Activated B cell treated with CpG ODN at 0.5 μM for 24 hours (primary cell): ENCODE measurements at regions not wholly inside any gene's neighbourhood (a gene's known extent, or its start where the extent isn't known, plus 50 kb on each side); places are given as distances from the start of the nearest gene placed in this dataset.

Experiments used
- ATAC-seq: fragments of 200-7000 bp; cut with Tn5 transposase; one replicate; pipeline ENCODE4 v1.10.0; 2021; ENCODE audit warnings: low read depth, mild to moderate bottlenecking, moderate library complexity
- CTCF ChIA-PET: fragments of 350-600 bp; sonication (Branson Sonifier 250); formaldehyde crosslinking; loops from one replicate; lab custom pipeline; 2021; ENCODE audit warnings: antibody characterized with exemption; lab: Charles Lee
- POLR2A ChIA-PET: fragments of 350-600 bp; sonication (Branson Sonifier 250); formaldehyde crosslinking; loops from one replicate; lab custom pipeline; 2021; ENCODE audit warnings: antibody characterized with exemption; lab: Charles Lee
- DNase-seq: peaks from one replicate; pipeline ENCODE4 v3.0.0; 2022
- H3K27ac Mint-ChIP-seq: one replicate; pipeline ENCODE4 v1.8.0; 2020; ENCODE audit warnings: mixed read lengths
- H3K27me3 Mint-ChIP-seq: one replicate; pipeline ENCODE4 v1.8.0; 2021; ENCODE audit warnings: mixed read lengths
- H3K36me3 Mint-ChIP-seq: one replicate; pipeline ENCODE4 v1.8.0; 2021; ENCODE audit warnings: low read depth, mixed read lengths
- H3K4me1 Mint-ChIP-seq: one replicate; pipeline ENCODE4 v1.8.0; 2021; ENCODE audit warnings: mixed read lengths
- H3K4me3 Mint-ChIP-seq: one replicate; pipeline ENCODE4 v1.8.0; 2020; ENCODE audit warnings: mild to moderate bottlenecking, mixed read lengths
- H3K9me3 Mint-ChIP-seq: one replicate; pipeline ENCODE4 v1.8.0; 2020; ENCODE audit warnings: mixed read lengths
- CTCF ChIP-seq: fragments of 200-600 bp; IDR thresholded peaks from one replicate; pipeline ENCODE4 v1.8.0; 2022; ENCODE audit warnings: antibody characterized with exemption, mild to moderate bottlenecking
- intact Hi-C: fragments of 100-400 bp; cut with micrococcal nuclease; formaldehyde crosslinking; loops from one replicate; pipeline ENCODE4 v1.15.1; 2024

GRCh38 chr3:66713921-66714320 is 213.1 kb upstream of the LRIG1 start:
- Mint-ChIP-seq H3K27me3 (peaks cover 7% of the 10 kb centered on the region), H3K36me3 (no peaks in the 10 kb centered on the region), H3K27ac (no peak overlapping the region), H3K9me3 (no peaks in the 10 kb centered on the region), H3K4me1 (no peaks in the 10 kb centered on the region), H3K4me3 (no peak overlapping the region)
- ChIA-PET CTCF (no interaction called here), POLR2A (no interaction called here)
- intact Hi-C loops, result no loop called here
- no peak for TF ChIP-seq CTCF
- ATAC-seq (no peak), DNase-seq (no peak)

GRCh38 chr3:66715806-66716205 is 215.0 kb upstream of the LRIG1 start:
- Mint-ChIP-seq H3K36me3 (no peaks in the 10 kb centered on the region), H3K4me3 (no peak overlapping the region), H3K27me3 (peaks cover 18% of the 10 kb centered on the region), H3K4me1 (no peaks in the 10 kb centered on the region), H3K9me3 (no peaks in the 10 kb centered on the region), H3K27ac (no peak overlapping the region)
- ChIA-PET CTCF (no interaction called here), POLR2A (no interaction called here)
- no peak for DNase-seq
- no peak for TF ChIP-seq CTCF
- no peak for ATAC-seq
- intact Hi-C loops, result no loop called here

GRCh38 chr3:66717806-66718205 is 217.0 kb upstream of the LRIG1 start:
- no peak for TF ChIP-seq CTCF
- Mint-ChIP-seq H3K4me3 (no peak overlapping the region), H3K27ac (no peak overlapping the region), H3K27me3 (peaks cover 21% of the 10 kb centered on the region), H3K4me1 (no peaks in the 10 kb centered on the region), H3K36me3 (no peaks in the 10 kb centered on the region), H3K9me3 (no peaks in the 10 kb centered on the region)
- intact Hi-C loops, result no loop called here
- DNase-seq (no peak), ATAC-seq (no peak)
- CTCF ChIA-PET, result no interaction called here
- POLR2A ChIA-PET, result no interaction called here

GRCh38 chr3:66719796-66720356 is 219.1 kb upstream of the LRIG1 start:
- ChIA-PET CTCF (no interaction called here), POLR2A (no interaction called here)
- H3K27me3 Mint-ChIP-seq, result peaks cover 26% of the 10 kb centered on the region
- intact Hi-C loops, result no loop called here
- no peaks in the 10 kb centered on the region for H3K36me3 Mint-ChIP-seq
- no peak for ATAC-seq
- no peak for DNase-seq
- H3K4me3 Mint-ChIP-seq, result no peak overlapping the region
- H3K4me1 Mint-ChIP-seq, result no peaks in the 10 kb centered on the region
- TF ChIP-seq CTCF, result no peak
- H3K9me3 Mint-ChIP-seq, result no peaks in the 10 kb centered on the region
- no peak overlapping the region for H3K27ac Mint-ChIP-seq

- no peak for DNase-seq
- no peak overlapping the region for H3K4me3 Mint-ChIP-seq
- intact Hi-C loops, result no loop called here
Observed at GRCh38 chr3:66720508-66720907, 219.7 kb upstream of the LRIG1 start.

More at GRCh38 chr3:66720508-66720907, 219.7 kb upstream of the LRIG1 start:
- TF ChIP-seq CTCF, result no peak
- no peak for ATAC-seq
- no peak overlapping the region for H3K27ac Mint-ChIP-seq
- H3K36me3 Mint-ChIP-seq, result no peaks in the 10 kb centered on the region
- ChIA-PET CTCF (no interaction called here), POLR2A (no interaction called here)
- H3K27me3 Mint-ChIP-seq, result peaks cover 26% of the 10 kb centered on the region
- no peaks in the 10 kb centered on the region for H3K9me3 Mint-ChIP-seq
- no peaks in the 10 kb centered on the region for H3K4me1 Mint-ChIP-seq
